HG02763 (cell line): ENCODE measurements at regions not wholly inside any gene's neighbourhood (a gene's known extent, or its start where the extent isn't known, plus 50 kb on each side); places are given as distances from the start of the nearest gene placed in this dataset.

Experiments used
- ATAC-seq: cut with Tn5 transposase; IDR thresholded peaks from one replicate; pipeline ENCODE4 v1.9.1; 2021; ENCODE audit warnings: mild to moderate bottlenecking, moderate library complexity; ENCODE audit not compliant: unreplicated experiment

DNA sequence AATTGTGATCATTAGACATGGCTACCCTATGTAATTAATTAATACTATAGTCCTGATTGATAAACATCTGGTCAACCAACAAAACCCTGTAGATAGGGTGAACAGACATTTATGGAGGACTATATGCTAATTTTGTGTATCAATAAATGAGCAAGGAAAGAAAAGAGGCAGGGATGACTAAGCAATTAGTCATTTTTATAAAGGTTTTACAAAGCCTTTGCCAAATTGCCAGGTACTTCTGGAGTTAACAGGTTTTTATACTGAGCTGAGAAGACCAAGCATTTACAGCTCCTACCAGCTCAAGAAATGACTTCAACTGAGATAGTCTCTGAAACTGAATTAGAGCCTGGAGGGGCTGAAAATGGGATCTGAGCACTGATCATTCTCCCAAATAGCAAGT lies 186.8 kb upstream of the PRR20A start:
- ATAC-seq = no peak

DNA sequence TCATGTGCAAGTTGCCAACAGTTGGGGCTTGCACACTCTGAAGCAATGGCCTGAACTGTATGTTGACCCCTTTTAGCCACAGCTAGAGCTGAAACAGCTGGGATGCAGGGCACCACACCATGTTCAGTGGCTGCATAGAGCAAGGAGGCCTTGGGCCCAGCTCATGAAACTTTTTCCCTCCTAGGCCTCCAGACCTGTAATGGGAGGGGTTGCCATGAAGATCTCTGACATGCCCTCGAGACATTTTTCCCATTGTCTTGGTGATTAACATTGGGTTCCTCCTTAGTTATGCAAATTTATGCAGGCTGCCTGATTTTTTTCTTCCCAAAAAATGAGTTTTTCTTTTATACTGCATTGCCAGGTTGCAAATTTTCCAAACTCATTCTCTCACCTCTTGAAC lies 165.1 kb upstream of the PRR20A start:
- no peak for ATAC-seq

DNA sequence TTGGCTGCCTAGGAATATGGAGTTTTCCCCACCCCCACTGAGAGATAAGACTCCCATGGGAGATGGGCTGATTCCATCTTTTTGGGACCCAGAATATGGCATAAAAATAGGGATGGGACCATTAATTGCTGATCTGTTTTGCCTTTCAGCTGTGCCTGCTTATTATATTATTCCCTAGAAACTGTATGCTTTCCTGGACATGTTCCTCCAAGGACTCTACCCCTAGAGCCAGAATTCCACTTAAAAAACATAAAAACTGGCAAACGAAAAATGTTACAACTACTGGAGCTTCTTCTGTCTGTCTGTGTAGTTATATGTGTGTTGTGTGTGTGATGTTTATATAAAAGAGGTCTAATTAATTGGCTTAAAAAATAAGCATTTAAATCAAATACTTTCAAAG lies 159.9 kb upstream of the PRR20A start:
- ATAC-seq = no peak

DNA sequence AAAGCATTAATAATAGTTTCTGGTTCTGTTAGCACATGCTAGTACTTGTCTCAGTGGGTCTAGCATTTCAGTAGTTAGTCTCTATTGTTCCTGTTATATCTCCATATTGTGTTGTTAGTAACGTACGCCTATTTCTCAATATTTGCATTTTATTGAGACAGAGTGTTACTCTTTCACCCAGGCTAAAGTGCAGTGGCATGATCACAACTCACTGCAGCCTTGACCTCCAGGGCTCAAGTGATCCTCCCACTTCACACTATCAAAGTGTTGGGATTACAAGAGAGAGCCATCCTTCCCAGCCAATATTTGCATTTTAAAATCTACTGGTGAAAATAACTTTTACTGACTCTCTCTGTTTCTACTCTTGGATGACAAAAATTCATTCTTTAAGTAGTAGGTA lies 154.6 kb upstream of the PRR20A start:
- ATAC-seq = no peak

DNA sequence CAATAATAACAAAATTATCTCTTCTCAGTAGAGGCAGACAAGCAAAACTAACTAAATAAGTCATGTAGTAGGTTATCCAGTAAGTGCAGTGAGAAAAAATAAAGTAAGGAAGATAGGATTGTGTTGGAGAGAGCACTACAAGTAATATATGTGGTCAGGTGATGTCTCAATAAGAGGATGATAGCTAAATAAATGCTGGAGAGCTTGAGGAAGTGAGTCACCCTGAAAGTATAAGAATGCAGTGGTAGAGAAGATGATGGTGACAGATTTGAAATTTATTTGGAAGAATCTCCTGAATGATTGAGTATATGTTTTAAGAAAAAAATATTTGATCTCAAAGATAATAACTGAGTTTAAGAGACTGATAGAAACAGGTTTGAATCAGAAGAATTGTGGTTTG lies 152.2 kb upstream of the PRR20A start:
- ATAC-seq = no peak

DNA sequence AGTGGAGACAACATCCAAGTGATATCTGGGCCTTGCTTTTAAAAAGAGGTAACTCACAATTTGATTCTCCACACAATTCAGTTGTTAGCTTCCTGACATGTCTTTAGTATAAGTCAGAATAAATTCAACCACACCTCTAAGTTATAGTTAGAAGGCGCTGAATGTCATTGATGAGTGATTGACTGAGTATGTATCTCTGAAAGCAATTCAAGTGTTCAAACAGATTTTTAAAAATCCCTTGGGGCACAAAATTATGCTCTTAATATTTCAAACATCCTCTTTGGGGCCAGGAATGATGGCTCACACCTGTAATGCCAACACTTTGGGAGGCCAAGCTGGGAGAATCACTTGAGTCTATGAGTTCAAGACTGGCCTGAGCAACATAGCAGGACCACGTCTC lies 137.0 kb upstream of the PRR20A start:
- ATAC-seq = no peak

DNA sequence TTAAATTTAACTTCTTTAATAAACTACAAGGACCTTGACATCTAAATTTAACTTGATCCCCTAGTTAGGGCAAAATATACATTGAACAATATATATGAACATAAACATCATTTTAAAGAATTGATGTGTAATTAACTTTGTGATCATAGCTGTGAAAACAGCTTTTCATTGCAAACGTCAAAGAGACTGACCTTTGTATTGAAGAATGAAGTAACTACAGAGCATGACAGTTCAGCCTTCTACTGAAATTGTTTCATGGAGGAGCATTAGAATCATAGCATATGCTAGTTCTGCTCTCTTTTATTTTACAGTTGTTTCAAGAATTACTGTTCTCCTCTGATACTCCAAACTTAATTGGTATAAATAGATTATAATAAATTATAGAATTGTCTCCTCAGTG lies 123.4 kb upstream of the PRR20A start:
- ATAC-seq = no peak

DNA sequence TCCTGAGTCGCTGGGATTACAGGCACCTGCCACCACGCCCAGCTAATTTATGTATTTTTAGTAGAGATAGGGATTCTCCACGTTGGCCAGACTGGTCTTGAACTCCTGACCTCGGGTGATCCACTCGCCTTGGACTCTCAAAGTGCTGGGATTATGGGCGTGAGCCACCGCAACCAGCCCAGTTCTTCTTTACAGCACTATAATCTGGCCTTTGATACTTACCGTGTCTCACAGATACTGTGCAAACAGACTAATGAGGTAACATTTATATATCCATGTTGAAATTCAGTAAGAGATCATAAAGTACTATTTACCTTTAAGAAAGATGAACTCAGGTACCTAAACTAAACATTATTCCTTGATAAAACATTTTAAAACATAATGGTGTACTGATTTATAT lies 121.8 kb upstream of the PRR20A start:
- no peak for ATAC-seq

DNA sequence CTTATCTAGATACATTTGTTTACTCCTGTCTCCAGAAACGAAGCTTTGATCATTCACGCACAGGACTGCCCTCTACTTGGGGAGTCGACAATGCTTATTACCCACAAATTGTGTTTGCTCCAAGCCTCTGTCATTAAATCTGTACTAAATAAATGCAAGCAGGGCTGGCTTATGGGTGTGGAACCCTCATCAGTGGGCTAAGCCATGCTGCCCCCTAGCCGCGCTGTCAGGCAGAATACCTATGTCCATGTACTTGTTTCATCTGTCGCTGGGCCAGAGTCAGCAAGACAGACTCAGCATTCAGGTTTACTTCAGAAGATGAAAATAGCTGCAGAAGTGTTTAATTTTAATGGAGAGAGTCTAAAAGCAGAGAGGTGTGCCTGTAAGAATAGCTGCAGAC lies 110.0 kb upstream of the PRR20A start:
- no peak for ATAC-seq

DNA sequence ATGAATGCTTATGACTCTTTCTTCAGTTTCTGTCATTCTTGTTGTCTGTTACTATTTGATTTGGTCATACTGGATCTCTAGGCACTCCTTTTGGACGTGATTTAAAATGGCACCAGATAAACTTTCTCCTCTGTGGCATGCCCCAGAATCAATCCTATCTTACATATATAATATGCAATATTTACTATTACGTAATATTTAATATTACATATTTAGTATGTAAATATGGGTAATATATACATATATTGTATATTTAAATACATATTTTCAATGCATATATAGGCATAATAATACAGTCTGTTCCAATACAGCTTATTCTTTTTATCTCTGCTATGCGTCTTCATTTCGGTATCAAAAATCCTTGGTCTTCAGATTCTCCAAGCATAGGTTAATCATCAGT lies 104.4 kb upstream of the PRR20A start:
- no peak for ATAC-seq

DNA sequence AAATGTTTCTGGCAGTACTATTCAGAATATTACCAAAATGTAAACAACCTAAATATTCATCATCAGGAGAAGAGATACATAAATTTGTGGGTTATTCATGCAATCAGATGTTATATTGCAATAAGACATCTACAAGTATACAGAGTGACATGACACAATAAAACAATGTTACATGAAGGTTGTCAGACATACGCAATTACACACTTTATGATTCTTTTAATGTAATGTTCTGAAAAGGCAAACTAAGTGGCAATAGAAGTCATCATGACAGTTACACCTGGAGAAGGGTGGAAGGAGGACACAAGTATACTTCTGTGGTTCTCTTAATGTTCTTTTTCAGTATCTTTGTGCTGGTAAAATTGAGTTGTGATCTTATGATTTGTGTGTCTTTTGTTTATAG lies 95.8 kb upstream of the PRR20A start:
- no peak for ATAC-seq

DNA sequence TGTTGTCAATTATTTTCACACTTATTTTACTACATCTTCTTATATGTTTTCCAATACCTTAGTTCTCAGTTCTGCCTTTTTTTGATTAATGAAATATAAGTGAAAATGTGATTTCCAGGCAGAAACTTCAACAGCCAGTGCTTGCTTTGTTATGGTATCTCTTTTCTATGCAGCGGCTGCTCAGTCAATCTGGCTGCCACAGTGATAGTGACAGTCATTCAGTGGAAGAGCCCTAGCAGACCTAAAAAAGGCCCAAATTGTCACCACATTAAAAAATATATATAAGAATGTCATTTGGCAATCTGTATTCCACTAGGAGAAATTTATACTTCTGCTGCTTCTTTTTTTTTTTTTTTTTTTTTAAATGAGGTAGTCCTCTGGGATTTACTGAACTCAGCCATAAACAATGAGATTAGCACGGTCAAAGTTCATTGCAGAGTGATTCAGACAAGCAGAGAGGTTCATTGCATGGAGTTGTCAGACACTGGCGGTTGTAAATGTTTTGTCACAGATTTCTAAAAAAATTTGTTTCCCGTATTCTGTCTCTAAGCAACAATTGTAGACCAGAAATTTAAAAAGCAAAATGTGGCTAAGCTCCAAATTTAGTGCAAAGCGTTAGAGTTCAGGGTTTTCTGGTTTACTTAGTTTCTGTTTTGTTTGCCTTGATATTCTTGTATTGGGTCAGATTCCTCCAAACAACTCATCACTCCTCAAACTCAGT lies 94.7 kb upstream of the PRR20A start:
- ATAC-seq = no peak

DNA sequence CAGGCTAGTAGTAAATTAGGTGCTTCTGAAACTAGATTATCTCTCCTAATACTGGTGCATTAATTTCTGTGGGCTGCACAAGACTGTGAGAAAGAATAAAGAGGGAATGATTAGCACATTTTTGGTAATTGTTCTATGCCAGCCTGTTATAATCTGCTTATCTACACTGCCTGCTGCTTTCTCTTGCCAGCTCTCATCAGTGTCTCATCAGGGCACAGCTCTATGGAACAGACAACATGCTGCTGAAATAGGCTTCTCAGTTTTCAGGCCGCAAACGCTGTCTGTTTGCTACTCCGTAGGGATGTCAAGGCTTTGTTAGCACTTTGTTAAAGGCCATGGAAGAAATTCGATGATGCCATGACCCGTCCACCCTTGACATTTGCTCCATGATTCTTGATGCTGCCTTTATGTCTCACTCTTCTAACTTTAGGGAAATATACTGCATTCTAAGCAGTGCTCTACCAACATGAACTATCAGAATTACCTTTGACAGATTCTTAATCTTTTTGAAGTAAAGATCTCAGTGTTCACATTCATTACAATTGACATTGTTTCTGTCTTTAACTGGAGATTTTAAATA lies 84.0 kb upstream of the PRR20A start:
- ATAC-seq = no peak

DNA sequence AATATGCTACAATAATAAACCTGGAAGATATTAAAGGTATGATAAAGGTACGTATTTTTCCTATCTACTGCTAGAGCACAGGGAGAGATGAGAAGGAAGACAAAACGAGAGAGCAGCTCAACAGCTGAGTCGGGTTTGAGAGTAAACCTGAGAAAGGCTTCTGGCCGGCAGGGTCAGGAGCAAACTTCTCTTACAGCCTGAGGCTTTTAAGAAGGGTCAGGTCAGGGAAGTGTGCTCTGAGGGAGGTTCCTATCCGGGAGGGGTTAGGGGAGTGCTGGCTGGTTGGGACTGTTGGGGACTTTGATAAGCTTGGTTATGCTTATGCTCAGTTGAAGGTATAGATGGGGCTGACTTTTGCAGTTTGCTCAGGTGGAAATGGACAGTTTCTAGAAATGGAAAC lies 77.7 kb upstream of the PRR20A start:
- ATAC-seq = no peak

DNA sequence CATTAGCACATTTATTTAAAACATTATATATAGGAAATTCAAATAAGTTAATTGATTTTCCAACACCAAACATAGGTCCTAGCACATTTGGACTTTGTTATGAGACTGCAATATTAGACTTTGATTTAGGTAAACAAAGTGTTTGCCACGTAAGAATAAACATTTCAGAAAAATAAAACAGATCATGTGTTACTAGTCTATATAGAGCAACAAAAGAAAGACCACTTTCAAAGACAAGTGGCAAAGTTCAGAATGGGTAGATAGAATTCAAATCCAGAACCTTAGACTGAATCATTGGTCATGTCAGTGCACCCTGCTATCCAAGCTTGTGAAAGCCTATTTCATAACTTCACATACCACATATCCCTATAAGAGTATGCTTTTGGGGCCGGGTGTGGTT lies 66.7 kb upstream of the PRR20A start:
- no peak for ATAC-seq

DNA sequence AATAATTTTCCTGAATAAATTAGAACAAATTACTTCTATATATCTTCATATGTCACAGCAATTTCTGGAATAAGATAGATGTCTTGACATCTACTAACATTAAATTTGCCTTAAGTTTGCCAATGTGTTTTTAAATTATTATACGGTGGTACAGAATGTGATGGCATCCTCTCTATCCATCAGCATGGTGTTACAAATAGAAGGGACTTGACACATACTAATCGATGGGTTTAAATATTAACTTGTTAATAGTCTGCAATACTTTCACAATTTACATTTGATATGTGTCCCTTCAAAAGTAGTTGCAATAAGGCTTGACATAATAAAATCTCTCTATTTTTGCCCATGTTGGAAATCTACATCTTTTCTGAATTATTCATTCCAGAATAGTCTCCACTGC lies 65.1 kb upstream of the PRR20A start:
- ATAC-seq = no peak

DNA sequence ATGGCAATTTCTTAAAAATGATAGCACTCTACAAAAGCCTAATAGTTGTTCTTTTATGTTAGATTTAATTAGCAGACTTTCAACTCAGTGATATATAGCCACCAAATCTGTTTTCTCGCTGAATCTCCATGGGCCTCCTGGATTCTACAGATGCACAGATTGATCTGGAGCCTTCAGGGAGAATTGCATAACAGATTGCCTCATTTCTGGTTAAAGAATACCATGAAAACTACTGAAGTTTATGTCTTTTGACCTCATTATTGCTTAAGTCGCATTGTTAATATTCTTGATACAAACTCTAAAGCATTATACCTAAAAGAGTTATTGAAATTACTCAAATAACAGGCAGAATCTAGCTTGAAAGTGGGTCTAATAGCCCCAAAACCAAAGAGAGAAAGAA lies 53.7 kb upstream of the PRR20A start:
- no peak for ATAC-seq
